GM12875 (cell line): ENCODE measurements at regions not wholly inside any gene's neighbourhood (a gene's known extent, or its start where the extent isn't known, plus 50 kb on each side); places are given as distances from the start of the nearest gene placed in this dataset.

ENCODE experiments used
- H3K4me3 ChIP-seq: one replicate; pipeline ENCODE4 v1.5.1; 2011; ENCODE audit warnings: low read depth, low read length, control low read depth
- CTCF ChIP-seq: IDR thresholded peaks from 2 replicates; pipeline ENCODE4 v1.5.1; 2011; ENCODE audit warnings: low read depth, mild to moderate bottlenecking, control low read depth, inconsistent platforms, low read length, moderate library complexity, borderline replicate concordance; ENCODE audit not compliant: insufficient read depth

DNA sequence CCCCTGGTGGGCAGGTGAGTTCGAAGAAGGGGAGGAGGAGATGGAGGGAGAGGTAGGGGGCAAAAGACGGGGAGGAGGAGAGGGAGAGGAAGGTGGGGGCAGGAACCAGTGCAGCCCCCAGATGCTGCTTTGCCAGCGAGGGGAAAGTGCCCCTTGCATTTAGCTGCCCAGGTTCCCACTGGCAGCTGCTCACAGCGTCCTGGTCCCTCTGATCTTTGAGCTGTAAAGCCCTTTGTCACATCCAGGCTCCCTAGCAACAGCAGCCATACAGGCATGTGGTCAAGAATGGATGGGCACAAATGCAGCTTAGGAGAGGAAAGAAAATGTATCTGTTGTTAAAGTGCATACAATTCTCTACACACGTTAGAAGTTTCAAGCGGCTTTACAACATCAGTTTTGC is 160.9 kb downstream of the CD83 start:
- no peak overlapping the region for H3K4me3 ChIP-seq
- no peak for TF ChIP-seq CTCF

DNA sequence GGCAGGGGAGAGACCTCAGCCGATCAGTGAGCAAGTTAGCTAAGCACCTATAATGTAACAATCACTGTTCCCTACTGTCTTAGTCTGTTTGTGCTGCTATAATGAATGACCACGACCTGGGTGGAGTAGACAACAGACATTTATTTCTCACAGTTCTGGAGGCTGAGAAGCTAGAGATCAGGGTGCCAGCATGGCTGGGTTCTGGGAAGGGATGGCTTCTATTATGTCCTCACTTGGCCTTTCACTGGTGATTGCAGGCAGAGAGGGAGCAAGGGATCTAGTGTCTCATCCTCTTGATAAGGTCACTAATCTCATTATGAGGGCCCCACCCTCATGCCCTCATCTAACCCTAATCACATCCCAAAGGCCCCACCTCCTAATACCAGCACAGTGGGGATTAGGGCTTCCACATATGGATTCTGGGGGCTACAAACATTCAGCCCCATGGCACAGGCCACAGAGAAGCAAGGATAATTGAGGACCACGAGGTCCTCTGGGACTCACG is 162.5 kb downstream of the CD83 start:
- TF ChIP-seq CTCF, result no peak
- H3K4me3 ChIP-seq, result no peak overlapping the region

- no peak for TF ChIP-seq CTCF
- H3K4me3 ChIP-seq, result no peak overlapping the region
These were observed 163.3 kb downstream of the CD83 start for GRCh38 chr6:14280766-14281293.

- no peak for TF ChIP-seq CTCF
- H3K4me3 ChIP-seq, result no peak overlapping the region
These were observed 164.5 kb downstream of the CD83 start for GRCh38 chr6:14281811-14282660.

DNA sequence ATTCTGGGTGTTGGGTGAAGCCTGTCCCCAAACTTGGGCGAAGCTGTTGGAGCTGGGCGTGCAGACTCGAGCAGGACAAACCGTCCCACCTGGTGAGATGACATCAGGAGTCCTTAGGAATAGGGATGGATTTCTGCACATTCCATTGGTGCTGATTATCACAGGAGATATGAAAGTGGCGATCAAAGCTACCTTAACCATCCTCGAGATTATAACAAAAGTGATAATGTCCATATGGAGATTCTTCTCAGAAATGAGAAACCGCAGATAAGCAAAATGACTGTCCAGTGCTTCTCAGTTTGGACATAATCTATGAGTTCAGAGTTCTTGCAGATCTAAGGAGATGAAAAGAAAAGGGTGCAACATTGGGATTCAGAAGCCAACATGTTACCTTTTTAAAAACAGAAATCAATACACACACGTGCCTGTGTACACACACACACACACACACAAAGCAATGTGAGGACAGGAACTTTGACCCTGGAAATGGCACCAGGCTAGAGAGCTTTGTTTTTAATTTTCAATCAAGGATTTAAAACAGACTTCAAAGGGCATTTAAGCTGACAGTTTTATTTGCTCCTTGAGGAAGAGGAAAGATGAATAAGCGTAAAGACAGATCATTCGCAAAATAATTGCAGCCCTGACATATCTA is 165.4 kb downstream of the CD83 start:
- H3K4me3 ChIP-seq, result no peak overlapping the region
- TF ChIP-seq CTCF, result no peak

- no peak for TF ChIP-seq CTCF
- H3K4me3 ChIP-seq, result no peak overlapping the region
These were observed 166.1 kb downstream of the CD83 start for GRCh38 chr6:14283600-14284235.
